Aorta (tissue), 5 donors: ENCODE measurements at regions not wholly inside any gene's neighbourhood (a gene's known extent, or its start where the extent isn't known, plus 50 kb on each side); places are given as distances from the start of the nearest gene placed in this dataset.

Source experiments
- ATAC-seq: fragments of 200-7000 bp; cut with Tn5 transposase; one replicate; pipeline ENCODE4 v1.9.1; 2022; ENCODE audit warnings: moderate library complexity; ENCODE audit not compliant: low FRiP score
- DNase-seq, 2 donors: peaks; one replicate each; pipeline ENCODE4 v3.0.0-alpha.2; 2020
- H3K27ac ChIP-seq, 2 donors: one replicate each; pipeline ENCODE4 v1.5.1; 2013; ENCODE audit warnings: low read length in 2 of 2, mild to moderate bottlenecking in 2 of 2, moderate library complexity in 2 of 2, control low read depth in 1 of 2, inconsistent platforms in 1 of 2, low read depth in 1 of 2
- H3K27me3 ChIP-seq, 2 donors: one replicate each; pipeline ENCODE4 v1.6.1; 2013; ENCODE audit warnings: control low read depth in 1 of 2, low read length in 1 of 2, mild to moderate bottlenecking in 1 of 2, moderate library complexity in 1 of 2; ENCODE audit not compliant: insufficient read depth in 2 of 2, control insufficient read depth in 1 of 2
- H3K36me3 ChIP-seq, 2 donors: one replicate each; pipeline ENCODE4 v1.6.1; 2013; ENCODE audit warnings: control low read depth in 1 of 2, low read length in 1 of 2, mild to moderate bottlenecking in 1 of 2; ENCODE audit not compliant: insufficient read depth in 2 of 2, control insufficient read depth in 1 of 2
- H3K4me1 ChIP-seq, 2 donors: one replicate each; pipeline ENCODE4 v1.6.1; 2013; ENCODE audit warnings: low read length in 2 of 2, control low read depth in 1 of 2, mild to moderate bottlenecking in 1 of 2, moderate library complexity in 1 of 2; ENCODE audit not compliant: insufficient read depth in 2 of 2, control insufficient read depth in 1 of 2
- H3K4me3 ChIP-seq, 2 donors: one replicate each; pipeline ENCODE4 v1.5.1; 2013; ENCODE audit warnings: low read length in 2 of 2, control low read depth in 1 of 2, mild to moderate bottlenecking in 1 of 2
- H3K9me3 ChIP-seq: one replicate; pipeline ENCODE4 v1.6.1; 2013; ENCODE audit warnings: mild to moderate bottlenecking, low read length; ENCODE audit not compliant: control insufficient read depth
- WGBS, 2 donors: extraction: QIAGEN DNeasy Blood & Tissue Kit; methylation state at CpG; one replicate each; pipeline ENCODE4 v1.1.7; 2013; 5-methylcytosine and 5-hydroxymethylcytosine counted together
- intact Hi-C, 2 donors: fragments of 100-400 bp; cut with DNase I; formaldehyde crosslinking; loops; one replicate each; pipeline versions ENCODE4 v1.14.2 to v1.15.0; 2022
- donor health status: healthy with polysubstance abuse.
- donor health status: Bipolar disorder and iron deficiency.
- donor health status: DM: no; HTN: no; CAD: no.
- donor health status: DM: no; HTN: no; CAD: no.
- donor health status: DM: yes; HTN: yes; CAD: no.

DNA sequence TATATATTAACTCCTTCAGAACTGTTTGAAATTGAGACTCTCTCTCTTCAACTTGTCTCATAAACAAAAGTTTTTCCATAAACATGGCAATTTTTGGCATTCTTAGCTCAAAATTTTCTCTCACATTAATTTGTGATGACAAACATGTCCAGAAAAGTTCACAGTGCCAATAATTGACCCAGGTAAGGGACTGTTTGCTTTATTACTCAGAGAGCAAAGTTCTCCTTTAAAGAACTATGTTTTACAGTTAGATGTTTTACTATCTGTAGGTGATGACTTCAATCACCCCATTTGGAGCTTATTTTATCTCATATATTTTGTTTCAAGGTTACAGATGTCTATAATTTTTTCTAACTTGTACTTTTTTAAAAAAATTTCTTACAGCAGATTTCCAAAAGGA, 855.6 kb downstream of the SLC16A7 start:
- H3K4me1 ChIP-seq, result no peaks in the 10 kb centered on the region
- H3K27me3 ChIP-seq, result no peaks in the 10 kb centered on the region
- no peak for DNase-seq
- H3K4me3 ChIP-seq, result no peak overlapping the region
- no peak for ATAC-seq
- H3K36me3 ChIP-seq, result no peaks in the 10 kb centered on the region
- H3K27ac ChIP-seq, result no peak overlapping the region
- no peaks in the 10 kb centered on the region for H3K9me3 ChIP-seq
- intact Hi-C loops, result no loop called here

DNA sequence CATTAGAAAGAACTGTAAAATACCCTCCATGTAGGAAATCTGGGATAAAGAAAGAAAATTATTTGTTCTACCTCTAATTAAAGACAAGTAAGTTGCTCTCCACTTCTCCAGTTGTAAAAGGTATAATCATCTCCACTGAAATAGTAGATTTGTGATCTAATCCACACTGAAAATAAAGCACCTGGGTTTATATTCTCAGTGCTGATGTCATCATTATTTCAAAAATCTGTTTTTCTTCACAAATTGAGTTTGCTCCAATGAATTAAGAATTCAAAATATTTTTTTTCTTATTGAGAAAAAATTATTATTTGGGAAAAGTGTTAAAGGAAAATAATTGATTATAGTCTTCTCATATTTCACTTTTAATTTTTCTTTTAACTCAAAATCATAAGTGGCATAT, 869.2 kb downstream of the SLC16A7 start:
- H3K4me1 ChIP-seq, result no peaks in the 10 kb centered on the region
- H3K4me3 ChIP-seq, result no peak overlapping the region
- no peaks in the 10 kb centered on the region for H3K9me3 ChIP-seq
- H3K27me3 ChIP-seq, result no peaks in the 10 kb centered on the region
- H3K36me3 ChIP-seq, result no peaks in the 10 kb centered on the region
- intact Hi-C loops, result no loop called here
- DNase-seq (no peak), ATAC-seq (no peak)
- H3K27ac ChIP-seq, result no peak overlapping the region

DNA sequence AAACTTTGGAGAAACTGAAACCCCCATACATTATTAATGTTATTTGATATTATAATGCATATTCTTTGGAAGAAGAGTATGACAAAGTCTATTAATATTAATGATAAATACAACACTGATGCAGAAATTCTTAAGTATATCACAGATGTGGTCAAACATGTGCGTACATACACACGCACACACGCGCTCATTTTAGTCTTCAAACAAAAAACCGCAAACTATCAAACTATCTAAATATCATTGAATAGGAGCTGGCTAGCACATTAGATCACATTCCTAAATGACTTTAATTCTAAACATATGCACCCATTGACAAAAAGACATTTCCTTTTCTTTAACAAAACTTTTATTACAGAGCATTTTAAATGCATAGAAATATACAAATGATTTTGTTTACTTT, 872.7 kb downstream of the SLC16A7 start:
- DNase-seq, result no peak
- no peaks in the 10 kb centered on the region for H3K9me3 ChIP-seq
- no peaks in the 10 kb centered on the region for H3K27me3 ChIP-seq
- H3K36me3 ChIP-seq, result no peaks in the 10 kb centered on the region
- ATAC-seq, result no peak
- WGBS, 2 donors, result 95 to 97% methylated on average over 5 of the region's 5 CpGs
- H3K4me3 ChIP-seq, result no peak overlapping the region
- no peak overlapping the region for H3K27ac ChIP-seq
- no peaks in the 10 kb centered on the region for H3K4me1 ChIP-seq
- intact Hi-C loops, result no loop called here

DNA sequence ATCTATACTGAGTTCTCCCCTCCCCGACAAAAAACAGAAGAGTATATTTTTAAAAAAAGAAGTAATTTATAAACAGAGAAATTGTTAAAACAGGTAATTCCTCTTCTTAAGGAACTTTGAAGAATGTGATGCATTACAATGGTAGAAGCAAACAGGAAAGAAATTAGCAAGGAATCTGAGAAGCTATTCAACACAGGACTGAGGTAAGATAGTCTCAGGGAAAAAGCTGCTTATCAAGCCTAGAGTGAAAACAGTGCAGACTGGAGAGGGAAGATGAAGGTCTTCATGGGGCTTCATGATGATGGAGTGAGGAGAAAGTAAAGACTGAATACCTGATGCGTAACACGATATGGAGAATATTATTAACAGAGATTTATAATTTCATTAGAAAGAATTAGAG, 880.0 kb downstream of the SLC16A7 start:
- DNase-seq, result no peak
- no peaks in the 10 kb centered on the region for H3K36me3 ChIP-seq
- ATAC-seq, result no peak
- no peak overlapping the region for H3K4me3 ChIP-seq
- H3K4me1 ChIP-seq, result no peaks in the 10 kb centered on the region
- no peak overlapping the region for H3K27ac ChIP-seq
- no peaks in the 10 kb centered on the region for H3K27me3 ChIP-seq
- no peaks in the 10 kb centered on the region for H3K9me3 ChIP-seq
- intact Hi-C loops, result no loop called here
- 76 to 81% methylated on average over 3 of the region's 3 CpGs for WGBS, 2 donors

GRCh38 chr12:60487284-60487683, 891.5 kb downstream of the SLC16A7 start:
- WGBS, 2 donors, result 83 to 84% methylated on average over 1 of the region's 1 CpG
- H3K4me1 ChIP-seq, result no peaks in the 10 kb centered on the region
- H3K9me3 ChIP-seq, result no peaks in the 10 kb centered on the region
- no peak for ATAC-seq
- intact Hi-C loops, result no loop called here
- H3K4me3 ChIP-seq, result no peak overlapping the region
- no peak overlapping the region for H3K27ac ChIP-seq
- H3K36me3 ChIP-seq, result no peaks in the 10 kb centered on the region
- no peaks in the 10 kb centered on the region for H3K27me3 ChIP-seq
- DNase-seq, result no peak

- Histone ChIP-seq H3K9me3 (no peaks in the 10 kb centered on the region), H3K4me3 (no peak overlapping the region), H3K4me1 (no peaks in the 10 kb centered on the region), H3K27me3 (no peaks in the 10 kb centered on the region), H3K36me3 (no peaks in the 10 kb centered on the region), H3K27ac (no peak overlapping the region)
- ATAC-seq (no peak), DNase-seq (no peak)
- intact Hi-C loops, result no loop called here
These were observed 893.2 kb downstream of the SLC16A7 start for GRCh38 chr12:60489071-60489470.

- no peak overlapping the region for H3K4me3 ChIP-seq
- 15 to 20% methylated on average over 2 of the region's 2 CpGs for WGBS, 2 donors
- no peaks in the 10 kb centered on the region for H3K4me1 ChIP-seq
- DNase-seq (no peak), ATAC-seq (no peak)
- H3K27ac ChIP-seq, result no peak overlapping the region
- no peaks in the 10 kb centered on the region for H3K9me3 ChIP-seq
- H3K27me3 ChIP-seq, result no peaks in the 10 kb centered on the region
- H3K36me3 ChIP-seq, result no peaks in the 10 kb centered on the region
- intact Hi-C loops, result loop anchor here in 1 of 2 donors (10.0 kb wide), 1 partner anchor 1089 kb away; no protein-coding TSS in a partner anchor
These were observed 898.4 kb downstream of the SLC16A7 start for GRCh38 chr12:60494244-60494643.

DNA sequence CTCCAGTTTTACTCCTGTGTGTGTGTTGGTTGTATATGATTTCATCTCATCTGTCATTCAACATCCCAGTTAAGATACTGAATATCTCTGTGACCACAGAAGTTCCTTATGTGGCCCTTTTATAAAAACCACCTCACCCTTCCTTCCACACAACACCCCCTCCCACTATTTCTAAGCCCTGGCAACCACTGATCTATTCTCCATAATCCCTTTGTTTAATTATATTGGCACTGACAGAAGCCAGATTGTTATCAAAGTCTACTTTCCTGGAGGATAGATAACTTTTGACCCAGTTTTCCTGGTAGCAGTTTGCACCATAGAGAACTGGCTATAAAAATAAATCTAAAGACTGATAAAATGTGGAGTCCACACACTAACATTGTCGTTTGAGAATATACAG, 902.8 kb downstream of the SLC16A7 start:
- no peak for DNase-seq
- H3K36me3 ChIP-seq, result no peaks in the 10 kb centered on the region
- H3K4me1 ChIP-seq, result peaks cover 0 to 3% of the 10 kb centered on the region in 2 donors
- no peaks in the 10 kb centered on the region for H3K27me3 ChIP-seq
- no peak overlapping the region for H3K4me3 ChIP-seq
- intact Hi-C loops, result loop anchor here in 1 of 2 donors (10.0 kb wide), 1 partner anchor 1094 kb away; no protein-coding TSS in a partner anchor
- 0 to 8% methylated on average over 1 of the region's 1 CpG for WGBS, 2 donors
- ATAC-seq, result no peak
- H3K27ac ChIP-seq, result no peak overlapping the region
- H3K9me3 ChIP-seq, result no peaks in the 10 kb centered on the region

GRCh38 chr12:60501124-60501729, 905.4 kb downstream of the SLC16A7 start:
- Histone ChIP-seq H3K36me3 (no peaks in the 10 kb centered on the region), H3K4me1 (peaks cover 0 to 3% of the 10 kb centered on the region in 2 donors), H3K4me3 (no peak overlapping the region), H3K27ac (no peak overlapping the region), H3K27me3 (no peaks in the 10 kb centered on the region), H3K9me3 (no peaks in the 10 kb centered on the region)
- intact Hi-C loops, result no loop called here
- DNase-seq (no peak), ATAC-seq (no peak)
- 3 to 8% methylated on average over 2 of the region's 2 CpGs for WGBS, 2 donors
